ENCODE measurements at regions not wholly inside any gene's neighbourhood (a gene's known extent, or its start where the extent isn't known, plus 50 kb on each side); places are given as distances from the start of the nearest gene placed in this dataset.
"Not testable (repeated sequence)": the region's sequence is repeated elsewhere in the genome, so short reads cannot be mapped to it uniquely, and the experiment has no call there.

GRCh38 chr19:27419217-27419616 is 1793.7 kb downstream of the UQCRFS1 start:
- DNase-seq; H3K4me3 Mint-ChIP-seq; ATAC-seq; H3K27me3 Mint-ChIP-seq (ENCODE audit: low read depth); CTCF ChIA-PET; H3K4me1 Mint-ChIP-seq (ENCODE audit: low read depth); POLR2A ChIA-PET; H3K36me3 Mint-ChIP-seq (ENCODE audit: low read depth); H3K27ac Mint-ChIP-seq: not testable (repeated sequence)
- peaks cover 40% of the 10 kb centered on the region for H3K9me3 Mint-ChIP-seq (ENCODE audit: insufficient read depth)

DNA sequence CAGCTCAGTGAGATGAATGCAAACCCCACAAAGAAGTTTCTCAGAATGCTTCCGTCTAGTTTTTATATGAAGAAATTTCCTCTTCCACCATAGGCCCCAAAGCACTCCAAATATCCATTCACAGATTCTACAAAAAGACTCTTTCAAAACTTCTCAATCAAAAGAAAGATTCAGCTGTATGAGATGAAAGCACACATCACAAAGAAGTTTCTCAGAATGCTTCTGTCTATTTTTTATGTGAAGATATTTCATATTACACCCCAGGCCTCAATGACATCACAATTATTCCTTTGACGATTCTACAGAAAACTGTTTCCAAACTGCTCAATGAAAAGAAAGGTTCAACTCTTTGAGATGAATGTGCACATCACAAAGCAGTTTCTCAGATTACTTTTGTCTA is 1819.4 kb downstream of the UQCRFS1 start:
- ChIA-PET POLR2A (no interaction called here), CTCF (no interaction called here)
- H3K4me3 Mint-ChIP-seq: no peak overlapping the region
- no peak for ATAC-seq
- DNase-seq: no peak
- H3K4me1 Mint-ChIP-seq (ENCODE audit: low read depth): no peaks in the 10 kb centered on the region
- no peaks in the 10 kb centered on the region for H3K27me3 Mint-ChIP-seq (ENCODE audit: low read depth)
- peaks cover 71% of the 10 kb centered on the region for H3K9me3 Mint-ChIP-seq (ENCODE audit: insufficient read depth)
- H3K36me3 Mint-ChIP-seq (ENCODE audit: low read depth): peaks cover 2% of the 10 kb centered on the region
- no peak overlapping the region for H3K27ac Mint-ChIP-seq

DNA sequence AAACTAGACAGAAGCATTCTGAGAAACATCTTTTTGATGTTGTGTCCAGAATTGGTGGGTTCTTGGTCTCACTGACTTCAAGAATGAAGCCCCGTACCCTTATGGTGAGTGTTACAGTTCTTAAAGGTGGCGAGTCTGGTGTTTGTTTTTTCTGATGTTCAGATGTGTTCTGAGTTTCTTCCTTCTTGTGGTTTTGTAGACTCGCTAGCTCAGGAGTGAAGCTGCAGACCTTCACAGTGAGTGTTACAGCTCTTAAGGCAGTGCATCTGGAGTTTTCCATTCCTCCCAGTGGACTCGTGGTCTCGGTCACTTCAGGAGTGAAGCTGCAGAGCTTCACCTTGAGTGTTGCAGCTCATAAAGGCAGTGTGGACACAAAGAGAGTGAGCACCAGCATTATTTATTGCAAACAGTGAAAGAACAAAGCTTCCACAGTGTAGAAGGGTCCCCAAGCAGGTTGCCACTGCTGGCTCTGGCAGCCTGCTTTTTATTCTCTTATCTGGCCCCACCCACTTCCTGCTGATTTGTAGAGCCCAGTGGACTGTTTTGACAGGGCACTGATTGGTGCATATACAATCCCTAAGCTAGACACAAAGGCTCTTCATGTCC is 1820.8 kb downstream of the UQCRFS1 start:
- Mint-ChIP-seq H3K36me3 (ENCODE audit: low read depth) (no peaks in the 10 kb centered on the region), H3K27me3 (ENCODE audit: low read depth) (no peaks in the 10 kb centered on the region), H3K9me3 (ENCODE audit: insufficient read depth) (peaks cover 71% of the 10 kb centered on the region), H3K27ac (no peak overlapping the region), H3K4me1 (ENCODE audit: low read depth) (no peaks in the 10 kb centered on the region), H3K4me3 (no peak overlapping the region)
- ChIA-PET CTCF (no interaction called here), POLR2A (no interaction called here)
- no peak for DNase-seq
- no peak for ATAC-seq

- H3K4me3 Mint-ChIP-seq; H3K27ac Mint-ChIP-seq; H3K27me3 Mint-ChIP-seq (ENCODE audit: low read depth); ATAC-seq; H3K36me3 Mint-ChIP-seq (ENCODE audit: low read depth); CTCF ChIA-PET; H3K4me1 Mint-ChIP-seq (ENCODE audit: low read depth); DNase-seq; POLR2A ChIA-PET: not testable (repeated sequence)
- H3K9me3 Mint-ChIP-seq (ENCODE audit: insufficient read depth): peaks cover 71% of the 10 kb centered on the region
Measured at GRCh38 chr19:27379306-27379705, 1833.6 kb downstream of the UQCRFS1 start.

GRCh38 chr19:27369603-27370002 is 1843.3 kb downstream of the UQCRFS1 start:
- H3K4me1 Mint-ChIP-seq (ENCODE audit: low read depth); H3K27me3 Mint-ChIP-seq (ENCODE audit: low read depth); H3K36me3 Mint-ChIP-seq (ENCODE audit: low read depth); POLR2A ChIA-PET; H3K4me3 Mint-ChIP-seq; DNase-seq; ATAC-seq; CTCF ChIA-PET; H3K27ac Mint-ChIP-seq: not testable (repeated sequence)
- peaks cover 65% of the 10 kb centered on the region for H3K9me3 Mint-ChIP-seq (ENCODE audit: insufficient read depth)

- H3K27me3 Mint-ChIP-seq (ENCODE audit: low read depth); H3K36me3 Mint-ChIP-seq (ENCODE audit: low read depth); H3K4me1 Mint-ChIP-seq (ENCODE audit: low read depth); DNase-seq; POLR2A ChIA-PET; CTCF ChIA-PET; H3K4me3 Mint-ChIP-seq; H3K27ac Mint-ChIP-seq; ATAC-seq: not testable (repeated sequence)
- H3K9me3 Mint-ChIP-seq (ENCODE audit: insufficient read depth): peaks cover 81% of the 10 kb centered on the region
Measured at GRCh38 chr19:27362438-27362837, 1850.5 kb downstream of the UQCRFS1 start.

GRCh38 chr19:27355581-27355980 is 1857.4 kb downstream of the UQCRFS1 start:
- H3K27ac Mint-ChIP-seq; ATAC-seq; H3K4me1 Mint-ChIP-seq (ENCODE audit: low read depth); DNase-seq; POLR2A ChIA-PET; H3K36me3 Mint-ChIP-seq (ENCODE audit: low read depth); CTCF ChIA-PET; H3K4me3 Mint-ChIP-seq; H3K27me3 Mint-ChIP-seq (ENCODE audit: low read depth): not testable (repeated sequence)
- H3K9me3 Mint-ChIP-seq (ENCODE audit: insufficient read depth): peaks cover 82% of the 10 kb centered on the region
